Hepatocyte (in vitro differentiated cells): ENCODE measurements at regions not wholly inside any gene's neighbourhood (a gene's known extent, or its start where the extent isn't known, plus 50 kb on each side); places are given as distances from the start of the nearest gene placed in this dataset.

Source experiments
- EZH2 ChIP-seq: fragments of 200-600 bp; sonication (generic); IDR thresholded peaks from 2 replicates; pipeline ENCODE4 v1.6.1; 2016; ENCODE audit warnings: antibody characterized with exemption, mild to moderate bottlenecking, borderline replicate concordance
- TF ChIP-seq, protein P1 (sequence below): fragments of 200-600 bp; sonication (generic); IDR thresholded peaks from 2 replicates; pipeline ENCODE4 v1.5.1; 2016; ENCODE audit warnings: antibody characterized with exemption, mild to moderate bottlenecking; ENCODE audit not compliant: poor library complexity

DNA sequence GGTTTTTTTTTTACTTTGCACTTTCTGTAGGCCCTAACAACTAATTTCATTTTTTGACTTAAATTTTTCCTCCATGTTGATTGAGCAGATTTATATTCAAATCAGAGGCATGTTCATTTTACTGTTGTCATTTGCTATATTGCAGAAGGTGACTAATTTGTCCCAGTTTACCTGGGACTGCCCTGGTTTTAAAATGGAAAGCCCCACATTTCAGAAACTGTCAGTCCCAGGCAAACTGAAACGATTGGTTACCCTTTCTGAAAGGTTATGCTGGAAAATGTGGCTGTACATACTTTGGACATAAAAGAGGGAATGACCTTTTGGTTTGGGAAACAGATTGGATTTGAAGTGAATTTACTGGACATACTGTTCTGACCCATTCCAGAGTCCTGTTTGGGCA lies 160.0 kb downstream of the SPCS3 start:
- TF ChIP-seq, protein P1, sequence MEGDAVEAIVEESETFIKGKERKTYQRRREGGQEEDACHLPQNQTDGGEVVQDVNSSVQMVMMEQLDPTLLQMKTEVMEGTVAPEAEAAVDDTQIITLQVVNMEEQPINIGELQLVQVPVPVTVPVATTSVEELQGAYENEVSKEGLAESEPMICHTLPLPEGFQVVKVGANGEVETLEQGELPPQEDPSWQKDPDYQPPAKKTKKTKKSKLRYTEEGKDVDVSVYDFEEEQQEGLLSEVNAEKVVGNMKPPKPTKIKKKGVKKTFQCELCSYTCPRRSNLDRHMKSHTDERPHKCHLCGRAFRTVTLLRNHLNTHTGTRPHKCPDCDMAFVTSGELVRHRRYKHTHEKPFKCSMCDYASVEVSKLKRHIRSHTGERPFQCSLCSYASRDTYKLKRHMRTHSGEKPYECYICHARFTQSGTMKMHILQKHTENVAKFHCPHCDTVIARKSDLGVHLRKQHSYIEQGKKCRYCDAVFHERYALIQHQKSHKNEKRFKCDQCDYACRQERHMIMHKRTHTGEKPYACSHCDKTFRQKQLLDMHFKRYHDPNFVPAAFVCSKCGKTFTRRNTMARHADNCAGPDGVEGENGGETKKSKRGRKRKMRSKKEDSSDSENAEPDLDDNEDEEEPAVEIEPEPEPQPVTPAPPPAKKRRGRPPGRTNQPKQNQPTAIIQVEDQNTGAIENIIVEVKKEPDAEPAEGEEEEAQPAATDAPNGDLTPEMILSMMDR = no peak
- no peak for TF ChIP-seq EZH2
